ACC112 (cell line): ENCODE measurements at regions not wholly inside any gene's neighbourhood (a gene's known extent, or its start where the extent isn't known, plus 50 kb on each side); places are given as distances from the start of the nearest gene placed in this dataset.

ENCODE experiments used
- H2AFZ ChIP-seq: fragments of 200-600 bp; sonication (generic); one replicate; pipeline ENCODE4 v1.6.0; 2017; ENCODE audit warnings: antibody characterized with exemption, low read length; ENCODE audit not compliant: unreplicated experiment
- H3K27ac ChIP-seq: fragments of 200-600 bp; sonication (generic); 2 replicates; pipeline ENCODE4 v1.5.1; 2014; ENCODE audit warnings: low read depth, mild to moderate bottlenecking, antibody characterized with exemption, low read length, moderate library complexity
- H3K27me3 ChIP-seq: fragments of 200-600 bp; sonication (generic); 2 replicates; pipeline ENCODE4 v1.6.1; 2014; ENCODE audit warnings: mild to moderate bottlenecking, antibody characterized with exemption, low read length, moderate library complexity, mixed read lengths; ENCODE audit not compliant: insufficient read depth
- H3K36me3 ChIP-seq: fragments of 200-600 bp; sonication (generic); 2 replicates; pipeline ENCODE4 v1.6.1; 2016; ENCODE audit warnings: mild to moderate bottlenecking, antibody characterized with exemption, low read length, moderate library complexity, mixed read lengths; ENCODE audit not compliant: insufficient read depth
- H3K4me1 ChIP-seq: fragments of 200-600 bp; sonication (generic); one replicate; pipeline ENCODE4 v1.6.1; 2016; ENCODE audit warnings: low read length, mixed read lengths; ENCODE audit not compliant: insufficient read depth, unreplicated experiment, control insufficient read depth
- H3K4me3 ChIP-seq: fragments of 200-600 bp; sonication (generic); 2 replicates; pipeline ENCODE4 v1.5.1; 2014; ENCODE audit warnings: mild to moderate bottlenecking, low read depth, low read length
- H3K79me2 ChIP-seq: fragments of 200-600 bp; sonication (generic); one replicate; pipeline ENCODE4 v1.6.0; 2016; ENCODE audit warnings: low read length; ENCODE audit not compliant: control insufficient read depth, unreplicated experiment, insufficient read depth

DNA sequence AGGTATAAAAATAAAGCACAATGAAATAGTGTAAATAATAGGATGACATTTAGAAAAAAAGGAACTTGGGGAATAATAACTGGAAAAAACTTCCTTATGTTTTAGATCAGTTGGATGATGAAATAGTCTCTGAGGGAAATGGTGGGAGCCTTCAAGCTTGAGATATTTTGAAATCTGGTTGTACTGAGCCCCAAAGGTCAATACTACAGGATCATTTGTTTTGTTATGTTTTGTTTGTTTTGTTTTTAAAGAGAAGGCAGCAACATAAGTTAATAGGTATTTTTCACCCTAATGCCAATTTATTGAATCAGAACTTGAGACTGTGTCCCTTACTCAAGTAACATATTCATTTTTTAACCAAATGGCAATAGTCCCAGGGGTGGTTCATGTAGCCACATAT, 393.1 kb downstream of the ETS1 start:
- H3K27me3 ChIP-seq = no peaks in the 10 kb centered on the region
- no peaks in the 10 kb centered on the region for H3K36me3 ChIP-seq
- H3K4me1 ChIP-seq = peaks cover 29% of the 10 kb centered on the region
- H3K27ac ChIP-seq = peak overlapping the region; percentile 44
- H3K79me2 ChIP-seq = no peaks in the 10 kb centered on the region
- H3K4me3 ChIP-seq = no peak overlapping the region
- peak overlapping the region; percentile 29 for H2AFZ ChIP-seq

GRCh38 chr11:128193615-128194014, 393.7 kb downstream of the ETS1 start:
- no peaks in the 10 kb centered on the region for H3K27me3 ChIP-seq
- peaks cover 29% of the 10 kb centered on the region for H3K4me1 ChIP-seq
- H3K36me3 ChIP-seq = no peaks in the 10 kb centered on the region
- H3K4me3 ChIP-seq = no peak overlapping the region
- H3K27ac ChIP-seq = peak overlapping the region; percentile 44
- no peaks in the 10 kb centered on the region for H3K79me2 ChIP-seq
- no peak overlapping the region for H2AFZ ChIP-seq

- H3K79me2 ChIP-seq = no peaks in the 10 kb centered on the region
- peaks cover 12% of the 10 kb centered on the region for H3K4me1 ChIP-seq
- H2AFZ ChIP-seq = no peak overlapping the region
- no peaks in the 10 kb centered on the region for H3K27me3 ChIP-seq
- H3K27ac ChIP-seq = no peak overlapping the region
- no peak overlapping the region for H3K4me3 ChIP-seq
- no peaks in the 10 kb centered on the region for H3K36me3 ChIP-seq
Measured at GRCh38 chr11:128190312-128190711, 397.0 kb downstream of the ETS1 start.

GRCh38 chr11:128189823-128190222, 397.5 kb downstream of the ETS1 start:
- Histone ChIP-seq H3K4me1 (peaks cover 11% of the 10 kb centered on the region), H3K4me3 (no peak overlapping the region), H2AFZ (no peak overlapping the region)

GRCh38 chr11:128188346-128189004, 398.9 kb downstream of the ETS1 start:
- no peak overlapping the region for H3K4me3 ChIP-seq
- H3K4me1 ChIP-seq = no peaks in the 10 kb centered on the region
- H3K27ac ChIP-seq = no peak overlapping the region
- no peak overlapping the region for H2AFZ ChIP-seq
- no peaks in the 10 kb centered on the region for H3K27me3 ChIP-seq
- H3K36me3 ChIP-seq = no peaks in the 10 kb centered on the region
- H3K79me2 ChIP-seq = no peaks in the 10 kb centered on the region

More at GRCh38 chr11:128189823-128190222, 397.5 kb downstream of the ETS1 start:
- Histone ChIP-seq H3K27ac (no peak overlapping the region), H3K79me2 (no peaks in the 10 kb centered on the region), H3K27me3 (no peaks in the 10 kb centered on the region), H3K36me3 (no peaks in the 10 kb centered on the region)

GRCh38 chr11:128187835-128188234, 399.5 kb downstream of the ETS1 start:
- Histone ChIP-seq H3K79me2 (no peaks in the 10 kb centered on the region), H3K4me1 (no peaks in the 10 kb centered on the region), H3K36me3 (no peaks in the 10 kb centered on the region), H3K27me3 (no peaks in the 10 kb centered on the region), H2AFZ (no peak overlapping the region), H3K27ac (no peak overlapping the region), H3K4me3 (no peak overlapping the region)

- Histone ChIP-seq H3K79me2 (no peaks in the 10 kb centered on the region), H3K4me3 (no peak overlapping the region), H3K27me3 (no peaks in the 10 kb centered on the region), H2AFZ (no peak overlapping the region), H3K27ac (no peak overlapping the region), H3K36me3 (no peaks in the 10 kb centered on the region), H3K4me1 (no peaks in the 10 kb centered on the region)
Measured at GRCh38 chr11:128187377-128187776, 400.0 kb downstream of the ETS1 start.

DNA sequence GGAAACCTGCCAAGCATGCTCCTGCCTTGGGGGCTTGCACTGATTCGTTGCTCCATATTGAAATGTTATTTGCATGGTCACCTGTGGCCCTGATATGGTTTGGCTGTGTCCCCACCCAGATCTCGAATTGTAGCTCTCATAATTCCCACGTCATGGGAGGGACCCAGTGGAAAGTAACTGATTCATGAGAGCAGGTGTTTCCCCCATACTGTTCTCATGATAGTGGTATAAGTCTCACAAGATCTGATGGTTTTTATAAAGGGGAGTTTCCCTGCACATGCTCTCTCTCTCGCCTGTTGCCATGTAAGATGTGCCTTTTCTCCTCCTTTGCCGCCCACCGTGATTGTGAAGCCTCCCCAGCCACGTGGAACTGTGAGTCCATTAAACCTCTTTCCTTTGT, 402.4 kb downstream of the ETS1 start:
- Histone ChIP-seq H3K4me1 (peaks cover 16% of the 10 kb centered on the region), H3K36me3 (no peaks in the 10 kb centered on the region), H3K4me3 (no peak overlapping the region), H2AFZ (no peak overlapping the region), H3K27me3 (no peaks in the 10 kb centered on the region), H3K27ac (no peak overlapping the region), H3K79me2 (no peaks in the 10 kb centered on the region)

GRCh38 chr11:128182844-128183243, 404.5 kb downstream of the ETS1 start:
- Histone ChIP-seq H2AFZ (no peak overlapping the region), H3K4me3 (no peak overlapping the region), H3K27me3 (no peaks in the 10 kb centered on the region), H3K36me3 (no peaks in the 10 kb centered on the region), H3K79me2 (no peaks in the 10 kb centered on the region), H3K27ac (no peak overlapping the region), H3K4me1 (peaks cover 27% of the 10 kb centered on the region)

DNA sequence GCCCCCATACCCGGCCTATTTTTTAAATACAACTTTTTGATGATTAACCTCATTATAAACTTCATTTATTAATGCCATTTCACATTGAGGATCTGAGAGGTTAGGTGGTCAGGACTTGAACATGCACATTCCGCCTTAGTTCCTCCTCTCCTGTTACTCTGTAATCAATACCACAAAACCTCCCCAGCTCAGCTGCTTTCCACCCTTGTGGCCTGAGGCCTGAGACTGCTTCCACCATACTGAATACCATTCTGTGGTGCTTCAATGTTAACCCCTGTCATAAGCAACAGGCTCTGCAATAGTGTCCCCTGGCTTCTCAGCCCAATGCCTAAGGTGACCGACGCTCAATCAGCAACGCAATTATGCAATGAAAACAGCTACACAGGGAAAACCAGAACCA, 405.4 kb downstream of the ETS1 start:
- no peak overlapping the region for H2AFZ ChIP-seq
- H3K79me2 ChIP-seq = no peaks in the 10 kb centered on the region
- H3K4me1 ChIP-seq = peaks cover 29% of the 10 kb centered on the region
- no peak overlapping the region for H3K27ac ChIP-seq
- no peak overlapping the region for H3K4me3 ChIP-seq
- no peaks in the 10 kb centered on the region for H3K27me3 ChIP-seq
- H3K36me3 ChIP-seq = no peaks in the 10 kb centered on the region

GRCh38 chr11:128181088-128181480, 406.3 kb downstream of the ETS1 start:
- Histone ChIP-seq H2AFZ (peak overlapping the region; percentile 57), H3K27ac (peak overlapping the region; percentile 79)

More at GRCh38 chr11:128181088-128181480, 406.3 kb downstream of the ETS1 start:
- H3K79me2 ChIP-seq = no peaks in the 10 kb centered on the region
- H3K4me1 ChIP-seq = peaks cover 30% of the 10 kb centered on the region
- H3K27me3 ChIP-seq = no peaks in the 10 kb centered on the region
- no peaks in the 10 kb centered on the region for H3K36me3 ChIP-seq
- H3K4me3 ChIP-seq = peak overlapping the region; percentile 22; the same call in 1 of the 2 replicates
